HL-60/S4 treated with phorbol 12-myristate 13-acetate at 8.2 ng/mL for 4 days and 3 days (cell line): ENCODE measurements at regions not wholly inside any gene's neighbourhood (a gene's known extent, or its start where the extent isn't known, plus 50 kb on each side); places are given as distances from the start of the nearest gene placed in this dataset.

Experiments used
- in situ Hi-C: fragments of 300-500 bp; cut with MboI; formaldehyde crosslinking; loops from 2 replicates; pipeline ENCODE4 v1.15.0; 2022; ENCODE audit warnings: low sequenced_read_pairs

DNA sequence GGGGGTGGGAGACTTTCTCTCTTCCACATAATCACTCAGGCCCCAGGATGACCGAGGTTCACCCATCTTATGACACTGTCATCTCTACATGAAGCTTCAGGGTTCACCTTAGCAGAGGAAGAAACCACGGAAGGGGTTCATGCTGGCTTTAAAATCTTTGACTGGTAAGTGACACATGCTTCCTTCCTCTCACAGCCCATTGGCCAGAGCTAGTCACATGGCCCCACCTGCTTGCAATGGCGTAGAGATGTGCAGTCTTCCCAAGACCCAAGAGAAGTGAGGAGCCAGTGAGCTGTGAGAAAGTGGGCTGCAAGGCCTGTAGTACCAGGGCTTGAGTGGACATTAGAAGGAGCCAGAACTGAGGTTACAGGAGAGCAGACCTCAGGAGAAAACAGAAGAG is 180.3 kb downstream of the AXIN2 start:
- in situ Hi-C loops = no loop called here

DNA sequence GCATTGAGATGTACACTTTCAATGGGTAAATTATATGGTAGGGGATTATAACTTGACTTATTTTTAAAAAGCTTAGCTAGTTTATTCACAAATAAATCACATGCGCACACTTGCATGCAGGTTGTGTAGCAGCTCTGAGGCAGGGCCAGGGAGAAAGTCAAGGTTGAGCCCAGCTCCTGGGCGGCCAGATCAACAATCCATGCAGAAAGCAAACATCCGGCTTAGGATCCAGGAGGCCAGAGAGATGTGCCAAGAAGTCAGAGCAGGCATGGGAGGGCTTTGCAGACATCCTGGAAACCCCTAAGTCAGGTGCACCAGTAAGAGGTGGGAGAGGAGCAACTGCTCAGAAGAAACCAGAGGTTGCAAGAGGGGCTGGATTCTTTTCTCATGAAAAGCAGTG is 186.5 kb downstream of the AXIN2 start:
- in situ Hi-C loops = no loop called here

DNA sequence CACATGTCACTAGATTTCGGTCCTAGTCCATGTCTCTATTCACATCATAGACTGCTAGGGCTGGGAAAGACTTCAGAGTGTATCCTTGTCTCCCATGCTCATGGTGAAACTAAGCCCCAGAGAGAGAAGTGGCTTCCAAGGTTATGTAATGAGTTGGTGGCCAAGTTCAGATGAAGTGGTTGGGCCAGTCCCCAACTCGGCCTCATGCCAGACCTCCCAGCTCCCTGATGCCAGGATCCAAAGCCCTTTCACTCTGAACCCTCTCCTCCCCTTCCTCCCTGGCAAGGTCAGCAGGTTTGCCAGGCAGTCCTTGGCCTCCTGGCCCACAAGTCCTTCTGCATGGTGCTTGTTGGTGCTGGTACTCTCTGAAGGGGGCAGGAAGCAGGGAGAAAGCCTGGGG is 189.7 kb downstream of the AXIN2 start:
- in situ Hi-C loops = no loop called here

DNA sequence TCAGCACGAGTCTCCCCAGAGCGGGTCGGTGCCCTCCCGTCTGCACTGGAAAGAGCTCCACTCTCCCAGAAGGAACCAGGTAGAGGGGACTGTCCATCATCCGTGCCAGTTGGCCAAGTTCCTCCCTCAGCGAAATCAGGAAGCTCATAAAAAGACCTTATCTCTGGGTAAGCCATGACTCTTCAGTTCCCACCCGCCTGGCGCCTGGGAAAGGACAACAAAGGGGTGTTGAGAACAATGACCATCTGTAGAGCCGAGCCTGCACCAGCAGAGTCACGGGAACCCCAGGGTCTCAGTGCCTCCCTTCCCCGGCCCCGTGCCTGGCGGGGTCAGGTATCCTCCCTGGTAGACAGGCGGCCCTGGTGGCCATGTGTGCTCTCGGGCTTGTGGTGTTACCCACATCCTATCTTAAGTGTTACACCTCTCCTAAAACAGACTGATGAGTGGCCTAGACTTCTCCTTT is 190.7 kb downstream of the AXIN2 start:
- in situ Hi-C loops = no loop called here

DNA sequence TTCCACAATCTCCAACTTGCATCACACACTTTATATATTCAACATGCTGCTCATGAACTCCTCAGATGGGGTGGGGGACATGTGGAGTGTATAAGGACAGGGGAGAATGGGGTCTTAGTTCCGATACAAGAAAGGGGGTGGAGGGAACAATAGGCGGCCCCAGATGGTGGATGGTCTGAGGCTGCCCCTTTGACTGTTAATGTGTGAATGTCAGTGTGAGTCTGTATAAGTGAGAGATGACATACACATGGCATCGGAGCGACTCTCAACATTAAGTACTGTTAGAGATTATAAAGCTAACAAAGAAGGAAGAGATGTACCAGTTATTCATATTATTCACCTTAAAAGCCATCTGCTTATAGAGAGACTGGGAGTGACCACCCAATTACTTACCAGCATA is 193.1 kb downstream of the AXIN2 start:
- in situ Hi-C loops = no loop called here

DNA sequence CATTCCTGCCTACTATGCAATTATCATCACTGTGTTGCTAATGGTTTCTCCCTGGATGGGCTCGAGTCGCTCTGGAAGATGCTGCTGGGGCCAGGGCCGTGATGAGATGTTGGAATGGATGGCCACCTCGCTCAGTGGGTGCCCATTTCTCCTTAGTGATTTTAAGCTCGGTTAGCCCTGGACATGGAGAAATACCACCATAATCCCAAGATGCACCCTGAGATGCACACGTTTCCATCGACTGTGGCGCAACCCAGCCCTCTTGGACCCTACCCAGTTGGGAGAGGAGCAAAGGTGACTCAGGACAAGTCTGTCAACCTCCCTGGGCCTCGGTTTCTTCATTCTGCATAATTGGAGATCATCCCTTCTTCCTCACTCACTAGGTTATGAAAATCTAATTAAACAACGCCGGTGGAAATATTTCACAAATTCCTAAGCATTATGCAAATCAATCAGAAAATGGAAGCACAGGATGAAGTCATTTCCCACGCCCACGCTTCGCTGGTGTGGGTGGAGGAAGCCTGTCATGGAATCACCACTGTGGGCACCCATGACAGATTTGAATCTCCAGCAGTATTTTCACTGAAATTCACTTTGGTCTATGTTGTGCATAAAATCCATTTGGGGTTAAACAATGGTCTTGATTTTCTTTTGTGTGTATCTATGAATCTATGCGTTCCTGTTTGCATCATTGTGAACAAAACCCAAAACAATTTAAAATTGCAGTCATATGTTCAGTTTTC is 195.2 kb downstream of the AXIN2 start:
- in situ Hi-C loops = no loop called here

DNA sequence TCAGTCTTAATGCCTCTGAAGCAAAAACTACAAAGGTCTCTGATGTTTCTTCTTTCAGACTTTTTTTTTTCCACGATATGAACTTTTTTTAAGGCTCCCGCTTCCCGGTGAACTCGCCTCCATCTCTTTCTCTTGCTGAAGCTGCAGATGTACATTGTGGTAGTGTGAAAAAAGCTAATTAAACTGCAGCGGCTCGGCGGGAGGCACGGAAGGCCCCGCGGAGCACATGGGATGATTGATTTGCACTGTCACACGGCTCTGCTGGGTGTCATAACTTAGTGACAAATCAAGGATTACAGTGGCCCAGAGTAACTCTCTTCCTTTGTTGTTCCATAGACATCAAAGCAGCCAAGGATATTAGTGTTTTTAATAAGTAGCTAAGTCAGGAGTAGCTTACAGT is 196.3 kb downstream of the AXIN2 start:
- in situ Hi-C loops = no loop called here

DNA sequence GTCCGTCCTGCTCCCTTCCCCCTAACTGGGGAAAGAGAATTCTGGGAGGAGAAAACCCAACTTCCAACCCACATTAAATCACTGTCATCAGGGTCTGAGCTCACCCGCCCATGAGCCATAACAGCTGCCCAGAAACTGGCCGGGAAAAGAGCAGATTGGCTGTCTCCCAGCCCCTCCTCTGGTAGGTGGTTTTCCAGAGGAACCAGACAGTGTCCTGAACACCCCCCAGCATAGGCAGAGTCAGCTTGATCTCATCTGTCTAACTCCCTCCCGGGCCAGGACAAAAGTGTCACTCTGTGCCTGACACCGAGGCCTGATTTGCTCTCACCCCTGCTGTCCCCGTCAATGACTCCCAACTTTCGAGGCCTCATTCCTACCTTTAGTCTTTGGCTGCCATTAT is 197.0 kb downstream of the AXIN2 start:
- in situ Hi-C loops = no loop called here

DNA sequence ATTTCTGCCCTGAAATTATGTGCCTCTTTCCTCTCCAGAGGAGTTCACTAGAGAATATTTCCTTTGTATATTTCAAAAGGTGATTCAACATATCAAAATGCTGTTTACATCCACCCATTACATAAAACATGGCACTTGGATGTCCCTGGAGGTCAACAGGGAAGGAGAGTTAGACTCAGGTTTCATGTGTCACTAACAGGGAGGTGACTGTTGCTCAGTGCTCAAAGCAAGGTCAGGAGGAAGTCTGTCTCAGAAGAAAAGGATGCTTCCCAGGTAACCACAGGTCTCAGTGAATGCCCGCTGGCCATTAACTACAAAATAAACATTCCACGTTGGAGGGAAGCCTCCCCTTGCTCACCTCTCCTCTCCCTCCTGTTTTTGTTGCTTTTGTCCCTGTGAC is 198.6 kb downstream of the AXIN2 start:
- in situ Hi-C loops = no loop called here

DNA sequence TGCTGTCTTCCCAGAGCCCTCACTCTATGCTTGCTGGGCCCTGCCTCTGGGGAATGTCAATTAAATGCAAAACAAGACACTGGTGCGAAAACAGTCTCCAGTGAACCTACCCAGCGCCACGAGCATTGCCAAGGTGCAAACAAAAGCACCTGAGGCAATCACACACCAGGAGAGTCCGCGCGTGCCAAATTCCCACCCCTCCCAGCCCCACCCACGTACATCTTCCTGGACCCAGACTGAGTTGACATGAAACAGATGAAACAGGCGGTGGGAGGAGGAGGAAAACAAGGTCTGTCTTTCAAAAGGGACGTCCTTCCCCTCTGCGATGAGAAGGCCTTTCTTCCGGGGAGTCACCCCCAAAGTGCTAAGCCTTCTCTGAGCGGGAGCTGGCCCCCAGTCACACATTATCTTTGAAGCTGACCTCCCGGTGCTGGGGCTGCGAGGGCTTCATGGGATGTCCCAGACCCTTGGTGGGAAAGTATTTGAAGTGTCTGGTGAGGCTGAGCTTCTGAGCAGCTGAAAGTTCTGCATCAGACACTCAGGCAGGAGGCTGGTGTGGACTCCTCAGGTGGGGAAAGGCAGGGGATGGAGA is 200.4 kb downstream of the AXIN2 start:
- in situ Hi-C loops = no loop called here

DNA sequence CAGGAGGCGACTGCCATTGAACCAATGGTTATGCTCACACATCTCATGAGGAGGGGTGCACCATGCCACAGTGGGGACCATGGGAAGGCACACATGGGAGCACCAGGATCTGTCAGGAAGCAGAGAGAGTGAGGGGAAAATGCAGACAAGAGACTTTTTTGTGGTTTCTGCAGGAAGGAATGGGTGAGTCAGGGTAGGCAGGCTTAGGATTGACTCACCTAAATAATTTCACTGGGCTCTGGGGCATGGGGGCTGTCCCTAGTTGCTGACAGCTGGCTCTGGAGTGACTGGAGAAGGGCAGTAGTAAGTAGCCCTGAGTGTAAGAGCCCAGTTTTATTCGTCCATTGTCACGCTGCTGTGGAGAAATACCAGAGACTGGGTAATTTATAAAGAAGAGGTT is 202.4 kb downstream of the AXIN2 start:
- in situ Hi-C loops = no loop called here

DNA sequence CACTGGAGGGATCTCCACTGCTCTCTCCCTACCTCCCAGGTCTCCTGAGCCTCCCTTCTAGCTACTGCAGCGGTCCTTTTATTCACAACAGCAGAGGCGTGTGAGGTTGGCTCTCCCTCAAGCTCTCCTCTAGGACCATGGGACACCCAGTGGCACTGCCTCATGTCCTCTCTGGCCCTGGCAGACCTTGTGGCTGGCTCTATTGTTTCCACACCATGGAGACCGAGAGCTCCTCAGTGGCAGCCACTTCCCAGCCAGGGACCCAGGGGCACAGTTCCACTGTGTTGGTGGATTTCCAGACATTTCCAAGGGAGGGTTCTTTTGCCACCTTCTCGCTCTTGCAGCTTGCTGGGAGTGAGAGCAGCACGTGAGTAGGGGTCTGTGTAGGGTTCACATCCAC is 204.9 kb downstream of the AXIN2 start:
- in situ Hi-C loops = no loop called here

DNA sequence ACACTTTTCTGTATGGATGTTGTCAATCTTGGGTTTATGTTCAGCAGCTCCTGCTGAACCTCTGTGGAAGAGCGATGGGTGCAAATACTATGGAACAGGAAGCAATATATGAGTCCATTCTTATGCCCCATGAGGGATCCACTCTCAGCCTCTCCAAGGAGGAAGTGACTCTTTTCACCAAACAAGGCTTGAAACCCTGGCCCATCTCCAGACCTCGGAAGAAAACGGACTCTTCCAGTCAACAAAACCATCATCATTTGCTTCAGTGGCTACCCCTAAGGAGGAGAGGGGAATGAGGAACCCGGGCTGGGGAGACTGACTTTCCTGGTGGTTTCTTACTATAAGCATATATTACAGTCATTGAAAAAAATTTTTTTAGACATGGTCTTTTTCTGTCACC is 206.2 kb downstream of the AXIN2 start:
- in situ Hi-C loops = no loop called here

DNA sequence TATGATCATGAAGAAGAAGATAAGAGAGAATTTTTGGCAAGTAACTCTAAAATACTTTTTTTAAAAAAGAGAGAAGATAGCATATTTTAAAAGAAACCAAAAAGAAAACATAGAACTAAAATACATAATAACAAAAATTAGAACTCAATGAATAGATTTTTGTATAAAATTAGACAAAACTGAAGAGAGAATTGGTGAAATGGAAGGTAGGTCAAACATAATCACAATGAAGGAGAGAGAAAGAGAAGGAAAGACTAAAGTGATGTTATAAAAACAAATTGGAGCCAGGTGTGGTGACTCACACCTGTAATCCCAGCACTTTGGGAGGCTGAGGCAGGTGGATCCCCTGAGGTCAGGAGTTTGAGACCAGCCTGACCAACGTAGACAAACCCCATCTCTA is 211.5 kb downstream of the AXIN2 start:
- in situ Hi-C loops = no loop called here

DNA sequence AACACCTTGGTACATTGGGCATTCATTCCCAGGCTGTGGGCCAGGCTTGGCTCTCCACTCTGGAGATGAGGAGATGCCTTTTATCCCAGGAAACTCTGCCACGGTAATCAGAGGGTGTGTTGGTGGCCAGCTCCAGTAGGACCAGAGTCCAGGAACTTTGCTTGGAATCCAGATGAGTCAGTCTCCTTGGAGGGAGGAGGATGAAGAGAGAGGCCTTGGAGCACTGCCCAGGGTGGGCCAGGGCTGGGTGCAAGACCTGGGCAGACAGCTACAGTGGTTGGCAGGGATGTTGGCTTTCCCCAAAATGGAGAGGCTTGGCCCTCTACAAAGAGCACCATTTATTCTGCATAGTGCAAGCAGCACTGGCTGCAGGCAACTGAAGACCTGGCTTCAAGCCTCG is 209.0 kb downstream of the RGS9 start:
- in situ Hi-C loops = no loop called here

DNA sequence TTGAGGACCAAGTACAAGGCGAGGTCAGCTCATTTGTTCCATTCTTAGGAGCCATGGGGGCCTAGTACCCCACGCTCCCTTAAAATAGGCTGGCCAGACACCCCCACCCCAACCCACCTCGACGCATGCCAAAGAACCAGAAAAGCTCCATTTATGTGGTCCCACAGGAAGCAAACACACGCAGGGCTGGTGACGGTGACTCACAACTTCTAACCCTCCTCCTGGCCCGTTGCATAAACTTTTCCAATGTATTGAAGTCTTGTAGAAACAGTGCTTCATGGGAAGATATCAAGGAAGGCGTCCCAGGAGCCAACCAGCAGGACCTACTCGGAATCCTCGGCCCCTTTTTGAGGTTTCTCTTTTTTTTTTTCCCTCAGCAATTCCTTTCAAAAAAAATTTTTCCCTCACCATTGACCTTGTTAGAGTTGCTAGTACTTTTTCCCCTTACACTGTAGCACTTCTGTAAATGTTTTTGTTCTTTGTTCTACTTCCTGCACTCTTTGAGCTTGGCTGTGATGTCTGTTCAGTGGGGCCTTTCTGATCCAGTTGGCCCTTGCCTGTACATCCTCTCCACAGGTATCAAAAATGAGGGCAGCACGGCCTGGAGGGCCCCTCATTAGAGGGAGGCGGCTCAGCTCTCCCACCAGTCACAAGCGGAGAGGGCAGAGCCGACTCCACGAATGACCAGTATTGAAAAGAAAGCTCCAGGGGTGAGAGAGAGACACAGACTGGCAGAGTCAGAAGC is 208.3 kb downstream of the RGS9 start:
- in situ Hi-C loops = no loop called here

DNA sequence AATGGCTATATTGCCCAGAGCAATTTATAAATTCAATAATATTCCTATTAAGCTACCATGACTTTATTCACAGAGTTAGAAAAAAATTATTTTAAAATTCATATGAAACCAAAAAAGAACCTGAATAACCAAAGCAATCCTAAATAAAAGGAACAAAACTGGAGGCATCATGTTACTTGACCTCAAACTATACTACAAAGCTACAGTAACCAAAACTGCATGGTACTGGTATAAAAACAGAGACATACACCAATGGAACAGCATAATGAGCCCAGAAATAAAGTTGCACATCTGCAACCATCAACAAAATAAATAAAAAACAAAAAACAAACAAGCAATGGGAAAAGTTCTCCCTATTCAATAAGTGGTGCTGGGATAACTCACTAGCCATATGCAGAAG is 203.2 kb downstream of the RGS9 start:
- in situ Hi-C loops = no loop called here

DNA sequence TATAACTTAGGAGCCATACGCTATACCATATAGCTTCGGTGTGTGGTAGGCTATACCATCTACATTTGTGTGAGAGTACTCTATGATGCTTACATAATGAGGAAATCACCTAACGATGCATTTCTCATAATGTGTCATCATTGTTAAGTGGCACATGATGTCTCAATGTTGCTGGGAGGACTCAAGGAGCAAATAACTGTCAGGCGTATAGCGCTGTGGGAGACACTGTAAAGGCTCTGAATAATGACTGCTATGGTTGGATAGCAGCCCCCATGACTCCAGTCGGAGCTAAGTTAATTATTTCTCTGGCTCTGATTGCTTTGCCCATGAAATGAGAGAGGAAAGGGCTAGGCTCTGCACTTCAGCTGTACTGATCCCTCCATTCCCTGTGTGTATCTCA is 197.2 kb downstream of the RGS9 start:
- in situ Hi-C loops = no loop called here

DNA sequence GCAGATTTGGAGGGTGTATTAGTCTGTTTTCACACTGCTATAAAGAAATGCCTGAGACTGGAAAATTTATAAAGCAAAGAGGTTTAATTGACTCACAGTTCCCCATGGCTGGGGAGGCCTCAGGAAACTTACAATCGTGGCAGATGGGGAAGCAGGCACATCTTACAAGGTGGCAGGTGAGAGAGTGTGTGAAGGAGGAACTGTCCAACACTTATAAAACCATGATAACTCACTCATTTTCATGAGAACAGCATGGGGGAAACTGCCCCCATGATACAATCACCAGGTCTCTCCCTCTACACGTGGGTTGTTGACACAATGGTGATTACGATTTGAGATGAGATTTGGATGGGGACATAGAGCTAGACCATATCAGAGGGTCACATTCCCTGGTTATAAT is 195.6 kb downstream of the RGS9 start:
- in situ Hi-C loops = no loop called here

DNA sequence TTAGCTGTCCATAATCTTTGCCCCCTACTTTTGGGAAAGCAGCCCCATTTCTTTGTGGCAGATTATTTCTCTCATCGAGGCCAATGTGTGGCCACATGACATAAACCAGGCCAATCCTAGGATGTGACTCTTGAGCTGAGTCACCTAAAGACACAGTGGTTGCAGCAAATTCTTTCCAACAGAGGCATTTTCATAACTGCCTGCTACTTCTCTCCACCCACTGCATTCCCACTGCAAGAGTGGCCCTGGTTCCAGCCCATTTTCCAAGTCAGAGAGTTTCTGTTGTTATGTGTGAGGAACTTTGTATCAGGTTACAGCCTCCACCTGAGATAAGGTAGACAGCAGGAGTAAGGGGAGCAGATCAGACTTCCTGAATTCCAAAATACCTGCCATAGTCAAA is 195.2 kb downstream of the RGS9 start:
- in situ Hi-C loops = no loop called here

DNA sequence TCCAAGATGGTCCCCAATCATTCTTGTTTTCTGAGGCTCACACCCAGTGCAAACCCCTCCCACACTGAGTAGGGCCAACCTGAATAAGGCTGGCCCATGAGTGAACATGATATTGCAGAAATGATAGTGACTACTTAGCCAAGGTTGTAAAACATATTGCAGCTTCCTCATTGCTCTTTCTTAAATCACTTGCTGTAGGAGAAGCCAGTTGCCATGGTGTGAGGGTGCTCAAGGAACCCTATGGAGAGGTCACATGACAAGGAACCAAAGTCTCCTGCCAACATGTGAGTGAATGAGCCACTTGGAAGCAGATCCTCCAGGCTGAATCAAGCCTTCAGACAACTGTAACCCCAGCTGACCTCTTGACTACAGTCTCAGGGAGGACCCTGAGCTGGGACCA is 191.4 kb downstream of the RGS9 start:
- in situ Hi-C loops = no loop called here

DNA sequence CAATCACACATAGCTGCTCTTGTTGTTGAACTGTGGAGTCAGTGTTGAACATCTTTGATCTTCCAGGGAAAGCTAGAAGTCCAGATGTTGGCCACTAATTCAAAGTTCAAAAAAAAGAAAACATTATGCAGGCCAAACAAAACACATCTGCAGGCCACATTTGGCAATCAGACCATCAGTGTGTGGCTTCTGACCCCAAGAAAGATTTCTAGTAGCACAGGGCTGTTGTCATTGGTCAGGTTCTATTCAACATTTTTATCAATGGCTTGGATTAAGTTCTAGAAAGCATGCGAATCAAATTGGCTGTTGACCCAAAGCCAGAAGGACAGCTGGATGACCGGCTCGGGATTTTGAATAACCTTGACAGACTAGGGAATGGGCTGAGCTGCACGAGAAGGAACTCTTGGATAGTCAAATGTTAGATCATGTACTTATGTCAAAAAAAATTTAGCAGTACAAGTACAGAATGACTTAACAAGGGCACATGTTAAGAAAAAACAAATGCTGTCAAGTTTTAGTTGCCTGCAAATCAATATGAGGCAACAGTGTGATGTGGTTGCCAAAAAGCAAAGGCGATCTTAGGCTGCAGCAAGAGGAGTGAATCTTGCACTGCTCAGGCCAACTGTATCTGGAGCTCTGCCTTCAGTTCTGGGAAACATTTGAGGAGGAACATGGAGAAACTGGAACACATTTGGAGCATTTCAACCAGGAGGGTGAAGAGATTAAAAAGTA is 187.6 kb downstream of the RGS9 start:
- in situ Hi-C loops = no loop called here
